ENCODE measurements at regions not wholly inside any gene's neighbourhood (a gene's known extent, or its start where the extent isn't known, plus 50 kb on each side); places are given as distances from the start of the nearest gene placed in this dataset.

DNA sequence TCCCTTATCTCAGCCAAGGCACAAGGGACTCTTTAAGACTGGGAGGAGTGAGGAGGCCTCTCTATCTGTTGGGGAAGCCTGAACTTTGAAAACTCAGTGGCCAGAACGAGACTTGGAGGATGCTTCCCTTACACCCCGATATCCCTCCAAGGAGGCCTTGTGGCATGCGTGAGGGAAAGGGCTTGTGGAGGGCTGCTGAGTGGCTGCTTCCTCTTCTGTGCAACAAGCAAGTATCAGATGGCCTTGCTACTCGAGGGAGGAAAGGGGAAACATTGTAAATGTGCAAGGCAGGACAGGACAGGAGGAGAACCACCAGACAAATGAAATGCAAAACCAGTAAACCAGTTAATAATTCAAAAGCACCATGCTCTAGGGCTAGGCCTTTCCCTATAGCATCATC, 306.5 kb upstream of the MAP3K7 start:
- Histone ChIP-seq H3K4me3 (ENCODE audit: low read length) (no peak overlapping the region), H4K20me1 (ENCODE audit: insufficient read depth) (no peaks in the 10 kb centered on the region), H3K36me3 (ENCODE audit: insufficient read depth, low read length) (no peaks in the 10 kb centered on the region), H3K27me3 (ENCODE audit: insufficient read depth, low read depth, low read length) (no peaks in the 10 kb centered on the region), H2AFZ (ENCODE audit: low read depth, low read length) (no peak overlapping the region), H3K9ac (ENCODE audit: low read length) (no peak overlapping the region), H3K27ac (ENCODE audit: low read length) (no peak overlapping the region), H3K79me2 (replicated peaks; ENCODE audit: insufficient read depth, low read length) (no peaks in the 10 kb centered on the region), H3F3A (ENCODE audit: insufficient read depth, low read length, poor library complexity, severe bottlenecking) (no peaks in the 10 kb centered on the region), H3K9me2 (ENCODE audit: insufficient read depth, low read length) (no peaks in the 10 kb centered on the region), H3K4me2 (ENCODE audit: low read length) (no peak overlapping the region), H3K9me3 (ENCODE audit: low read length) (no peaks in the 10 kb centered on the region)
- TF ChIP-seq SMC3 (conservative IDR thresholded peaks at IDR 0.05; ENCODE audit: poor library complexity) (no peak), EP300 (conservative IDR thresholded peaks at IDR 0.05; ENCODE audit: poor library complexity, severe bottlenecking) (no peak)

DNA sequence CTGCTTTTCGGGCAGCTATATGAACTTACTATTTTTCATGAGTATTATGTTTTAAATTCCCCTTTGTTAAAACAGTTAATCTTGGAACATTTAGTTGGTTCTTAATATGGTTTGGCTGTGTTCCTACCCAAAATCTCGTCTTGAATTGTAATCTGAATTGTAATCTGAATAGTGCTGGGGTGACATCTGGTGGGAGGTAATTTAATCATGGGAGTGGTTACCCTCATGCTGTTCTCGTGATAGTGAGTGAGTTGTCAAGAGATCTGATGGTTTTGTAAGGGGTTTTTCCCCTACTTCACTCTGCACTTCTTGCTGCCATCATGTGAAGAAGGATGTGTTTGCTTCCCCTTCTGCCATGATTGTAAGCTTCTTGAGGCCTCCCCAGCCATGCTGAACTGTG, 305.4 kb upstream of the MAP3K7 start:
- Histone ChIP-seq H3F3A (ENCODE audit: insufficient read depth, low read length, poor library complexity, severe bottlenecking) (no peaks in the 10 kb centered on the region), H3K36me3 (ENCODE audit: insufficient read depth, low read length) (no peaks in the 10 kb centered on the region), H3K27ac (ENCODE audit: low read length) (peak overlapping the region; percentile 84), H4K20me1 (ENCODE audit: insufficient read depth) (no peaks in the 10 kb centered on the region), H2AFZ (ENCODE audit: low read depth, low read length) (no peak overlapping the region), H3K9ac (ENCODE audit: low read length) (no peak overlapping the region), H3K27me3 (ENCODE audit: insufficient read depth, low read depth, low read length) (no peaks in the 10 kb centered on the region), H3K79me2 (replicated peaks; ENCODE audit: insufficient read depth, low read length) (no peaks in the 10 kb centered on the region), H3K4me2 (ENCODE audit: low read length) (no peak overlapping the region), H3K9me3 (ENCODE audit: low read length) (no peaks in the 10 kb centered on the region), H3K4me3 (ENCODE audit: low read length) (no peak overlapping the region), H3K9me2 (ENCODE audit: insufficient read depth, low read length) (no peaks in the 10 kb centered on the region)
- peak; percentile 30 for TF ChIP-seq SMC3 (conservative IDR thresholded peaks at IDR 0.05; ENCODE audit: poor library complexity)
- TF ChIP-seq RAD21 (conservative IDR thresholded peaks at IDR 0.05) = no peak
- no peak for TF ChIP-seq EP300 (conservative IDR thresholded peaks at IDR 0.05; ENCODE audit: poor library complexity, severe bottlenecking)
- TF ChIP-seq, protein P1, sequence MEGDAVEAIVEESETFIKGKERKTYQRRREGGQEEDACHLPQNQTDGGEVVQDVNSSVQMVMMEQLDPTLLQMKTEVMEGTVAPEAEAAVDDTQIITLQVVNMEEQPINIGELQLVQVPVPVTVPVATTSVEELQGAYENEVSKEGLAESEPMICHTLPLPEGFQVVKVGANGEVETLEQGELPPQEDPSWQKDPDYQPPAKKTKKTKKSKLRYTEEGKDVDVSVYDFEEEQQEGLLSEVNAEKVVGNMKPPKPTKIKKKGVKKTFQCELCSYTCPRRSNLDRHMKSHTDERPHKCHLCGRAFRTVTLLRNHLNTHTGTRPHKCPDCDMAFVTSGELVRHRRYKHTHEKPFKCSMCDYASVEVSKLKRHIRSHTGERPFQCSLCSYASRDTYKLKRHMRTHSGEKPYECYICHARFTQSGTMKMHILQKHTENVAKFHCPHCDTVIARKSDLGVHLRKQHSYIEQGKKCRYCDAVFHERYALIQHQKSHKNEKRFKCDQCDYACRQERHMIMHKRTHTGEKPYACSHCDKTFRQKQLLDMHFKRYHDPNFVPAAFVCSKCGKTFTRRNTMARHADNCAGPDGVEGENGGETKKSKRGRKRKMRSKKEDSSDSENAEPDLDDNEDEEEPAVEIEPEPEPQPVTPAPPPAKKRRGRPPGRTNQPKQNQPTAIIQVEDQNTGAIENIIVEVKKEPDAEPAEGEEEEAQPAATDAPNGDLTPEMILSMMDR (IDR thresholded peaks at IDR 0.05; ENCODE audit: poor library complexity, severe bottlenecking) = peak; percentile 33
- TF ChIP-seq, protein P2, sequence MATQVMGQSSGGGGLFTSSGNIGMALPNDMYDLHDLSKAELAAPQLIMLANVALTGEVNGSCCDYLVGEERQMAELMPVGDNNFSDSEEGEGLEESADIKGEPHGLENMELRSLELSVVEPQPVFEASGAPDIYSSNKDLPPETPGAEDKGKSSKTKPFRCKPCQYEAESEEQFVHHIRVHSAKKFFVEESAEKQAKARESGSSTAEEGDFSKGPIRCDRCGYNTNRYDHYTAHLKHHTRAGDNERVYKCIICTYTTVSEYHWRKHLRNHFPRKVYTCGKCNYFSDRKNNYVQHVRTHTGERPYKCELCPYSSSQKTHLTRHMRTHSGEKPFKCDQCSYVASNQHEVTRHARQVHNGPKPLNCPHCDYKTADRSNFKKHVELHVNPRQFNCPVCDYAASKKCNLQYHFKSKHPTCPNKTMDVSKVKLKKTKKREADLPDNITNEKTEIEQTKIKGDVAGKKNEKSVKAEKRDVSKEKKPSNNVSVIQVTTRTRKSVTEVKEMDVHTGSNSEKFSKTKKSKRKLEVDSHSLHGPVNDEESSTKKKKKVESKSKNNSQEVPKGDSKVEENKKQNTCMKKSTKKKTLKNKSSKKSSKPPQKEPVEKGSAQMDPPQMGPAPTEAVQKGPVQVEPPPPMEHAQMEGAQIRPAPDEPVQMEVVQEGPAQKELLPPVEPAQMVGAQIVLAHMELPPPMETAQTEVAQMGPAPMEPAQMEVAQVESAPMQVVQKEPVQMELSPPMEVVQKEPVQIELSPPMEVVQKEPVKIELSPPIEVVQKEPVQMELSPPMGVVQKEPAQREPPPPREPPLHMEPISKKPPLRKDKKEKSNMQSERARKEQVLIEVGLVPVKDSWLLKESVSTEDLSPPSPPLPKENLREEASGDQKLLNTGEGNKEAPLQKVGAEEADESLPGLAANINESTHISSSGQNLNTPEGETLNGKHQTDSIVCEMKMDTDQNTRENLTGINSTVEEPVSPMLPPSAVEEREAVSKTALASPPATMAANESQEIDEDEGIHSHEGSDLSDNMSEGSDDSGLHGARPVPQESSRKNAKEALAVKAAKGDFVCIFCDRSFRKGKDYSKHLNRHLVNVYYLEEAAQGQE (IDR thresholded peaks at IDR 0.05; ENCODE audit: borderline replicate concordance) = no peak
- TF ChIP-seq EZH2 (IDR thresholded peaks at IDR 0.05; ENCODE audit: borderline replicate concordance, insufficient read depth, low read length, poor library complexity, severe bottlenecking) = no peak
- no peak for TF ChIP-seq POLR2AphosphoS5 (IDR thresholded peaks at IDR 0.05)

DNA sequence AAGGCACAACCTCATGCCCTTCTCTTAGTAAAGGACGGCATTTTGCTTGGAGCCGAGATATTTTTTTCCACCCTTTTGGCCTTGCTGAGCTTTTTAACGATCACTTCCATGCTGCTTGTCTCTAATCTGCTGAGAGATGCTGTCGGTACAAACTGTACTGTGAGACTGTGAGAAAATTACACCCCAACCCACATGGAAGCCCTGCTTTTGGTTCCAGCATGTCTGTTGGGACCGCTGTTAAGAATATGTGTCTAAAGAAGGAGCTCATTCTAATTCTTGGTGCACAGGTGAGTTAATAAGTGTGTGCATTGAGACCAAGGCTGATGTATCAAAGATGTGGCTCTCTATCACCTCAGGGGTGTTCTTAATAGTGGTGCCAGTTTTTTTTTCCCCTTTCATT, 304.5 kb upstream of the MAP3K7 start:
- Histone ChIP-seq H2AFZ (ENCODE audit: low read depth, low read length) (no peak overlapping the region), H3K9ac (ENCODE audit: low read length) (peak overlapping the region; percentile 59), H3F3A (ENCODE audit: insufficient read depth, low read length, poor library complexity, severe bottlenecking) (no peaks in the 10 kb centered on the region), H3K36me3 (ENCODE audit: insufficient read depth, low read length) (no peaks in the 10 kb centered on the region), H3K27me3 (ENCODE audit: insufficient read depth, low read depth, low read length) (no peaks in the 10 kb centered on the region), H4K20me1 (ENCODE audit: insufficient read depth) (no peaks in the 10 kb centered on the region), H3K9me3 (ENCODE audit: low read length) (no peaks in the 10 kb centered on the region), H3K79me2 (replicated peaks; ENCODE audit: insufficient read depth, low read length) (no peaks in the 10 kb centered on the region), H3K9me2 (ENCODE audit: insufficient read depth, low read length) (no peaks in the 10 kb centered on the region), H3K4me3 (ENCODE audit: low read length) (peak overlapping the region; percentile 51), H3K27ac (ENCODE audit: low read length) (peak overlapping the region; percentile 84), H3K4me2 (ENCODE audit: low read length) (peak overlapping the region; percentile 58)
- peak; percentile 48 for TF ChIP-seq EP300 (conservative IDR thresholded peaks at IDR 0.05; ENCODE audit: poor library complexity, severe bottlenecking)
- TF ChIP-seq, protein P2 (IDR thresholded peaks at IDR 0.05; ENCODE audit: borderline replicate concordance) = no peak
- TF ChIP-seq RAD21 (conservative IDR thresholded peaks at IDR 0.05) = peak; percentile 6
- TF ChIP-seq MXI1 (conservative IDR thresholded peaks at IDR 0.05; ENCODE audit: poor library complexity, severe bottlenecking) = peak; percentile 58
